H9 (cell line): ENCODE measurements at regions not wholly inside any gene's neighbourhood (a gene's known extent, or its start where the extent isn't known, plus 50 kb on each side); places are given as distances from the start of the nearest gene placed in this dataset.

Experiments used
- DNase-seq: peaks from one replicate; pipeline ENCODE4 v3.0.0-alpha.2; 2017
- H2AFZ ChIP-seq: one replicate; pipeline ENCODE4 v1.6.1; 2013; ENCODE audit warnings: mild to moderate bottlenecking, low read length, control low read depth, moderate library complexity
- H2AK5ac ChIP-seq: 2 replicates; pipeline ENCODE4 v1.6.1; 2013; ENCODE audit warnings: low read length, control low read depth, mixed read lengths; ENCODE audit not compliant: insufficient read length
- H2BK120ac ChIP-seq: one replicate; pipeline ENCODE4 v1.6.1; 2013; ENCODE audit warnings: low read depth, mild to moderate bottlenecking, low read length, control low read depth, inconsistent platforms; ENCODE audit not compliant: poor library complexity, severe bottlenecking
- H2BK12ac ChIP-seq: 2 replicates; pipeline ENCODE4 v1.6.1; 2013; ENCODE audit warnings: low read length, control low read depth, mixed read lengths, low read depth; ENCODE audit not compliant: insufficient read length
- H2BK15ac ChIP-seq: 2 replicates; pipeline ENCODE4 v1.6.1; 2013; ENCODE audit warnings: low read depth, low read length, control low read depth
- H2BK20ac ChIP-seq: one replicate; pipeline ENCODE4 v1.6.1; 2013; ENCODE audit warnings: low read depth, mild to moderate bottlenecking, low read length, control low read depth, inconsistent platforms; ENCODE audit not compliant: poor library complexity, severe bottlenecking
- H2BK5ac ChIP-seq: 2 replicates; pipeline ENCODE4 v1.6.1; 2013; ENCODE audit warnings: low read length, control low read depth, mixed read lengths; ENCODE audit not compliant: insufficient read length
- H3K14ac ChIP-seq: 2 replicates; pipeline ENCODE4 v1.6.1; 2013; ENCODE audit warnings: low read length, control low read depth; ENCODE audit not compliant: insufficient read depth
- H3K18ac ChIP-seq: 2 replicates; pipeline ENCODE4 v1.6.1; 2013; ENCODE audit warnings: low read depth, mild to moderate bottlenecking, mixed read lengths, low read length, control low read depth; ENCODE audit not compliant: insufficient read length
- H3K23ac ChIP-seq: 2 replicates; pipeline ENCODE4 v1.6.1; 2013; ENCODE audit warnings: low read length, control low read depth, mixed read lengths, low read depth; ENCODE audit not compliant: insufficient read length
- H3K23me2 ChIP-seq: 2 replicates; pipeline ENCODE4 v1.6.1; 2013; ENCODE audit warnings: low read depth, mild to moderate bottlenecking, mixed read lengths, low read length, control low read depth; ENCODE audit not compliant: insufficient read length, poor library complexity, severe bottlenecking
- H3K27ac ChIP-seq: 2 replicates; pipeline ENCODE4 v1.5.1; 2013; ENCODE audit warnings: low read length, control low read depth, mixed read lengths, low read depth; ENCODE audit not compliant: insufficient read length
- H3K27me3 ChIP-seq: 2 replicates; pipeline ENCODE4 v1.6.1; 2013; ENCODE audit warnings: low read length, control low read depth, inconsistent platforms; ENCODE audit not compliant: insufficient read depth
- H3K4ac ChIP-seq: 2 replicates; pipeline ENCODE4 v1.6.1; 2013; ENCODE audit warnings: low read depth, mild to moderate bottlenecking, control low read depth, inconsistent platforms, low read length, moderate library complexity
- H3K4me1 ChIP-seq: 2 replicates; pipeline ENCODE4 v1.6.1; 2013; ENCODE audit warnings: low read length, control low read depth, inconsistent platforms; ENCODE audit not compliant: insufficient read depth
- H3K4me2 ChIP-seq: 2 replicates; pipeline ENCODE4 v1.6.1; 2013; ENCODE audit warnings: low read length, control low read depth, mixed read lengths; ENCODE audit not compliant: insufficient read length, insufficient read depth
- H3K56ac ChIP-seq: 2 replicates; pipeline ENCODE4 v1.6.1; 2013; ENCODE audit warnings: low read depth, mild to moderate bottlenecking, mixed read lengths, low read length, control low read depth; ENCODE audit not compliant: insufficient read length
- H3K79me1 ChIP-seq: 2 replicates; pipeline ENCODE4 v1.6.1; 2013; ENCODE audit warnings: low read depth, mild to moderate bottlenecking, moderate library complexity, low read length, control low read depth, inconsistent platforms; ENCODE audit not compliant: insufficient read depth, poor library complexity, severe bottlenecking
- H3K79me2 ChIP-seq: 2 replicates; pipeline ENCODE4 v1.6.1; 2013; ENCODE audit warnings: low read length, control low read depth, inconsistent platforms; ENCODE audit not compliant: insufficient read depth
- H3K9ac ChIP-seq: 2 replicates; pipeline ENCODE4 v1.6.1; 2013; ENCODE audit warnings: low read length, control low read depth, mixed read lengths; ENCODE audit not compliant: insufficient read length; ENCODE audit errors: extremely low read depth
- H3K9me3 ChIP-seq: one replicate; pipeline ENCODE4 v1.6.1; 2013; ENCODE audit warnings: low read depth, low read length, inconsistent platforms; ENCODE audit not compliant: control insufficient read depth
- H3T11ph ChIP-seq: one replicate; pipeline ENCODE4 v1.6.1; 2013; ENCODE audit warnings: mild to moderate bottlenecking, low read length, control low read depth, inconsistent platforms
- H4K20me1 ChIP-seq: one replicate; pipeline ENCODE4 v1.6.1; 2013; ENCODE audit not compliant: control insufficient read depth, insufficient read length, insufficient read depth
- H4K5ac ChIP-seq: 2 replicates; pipeline ENCODE4 v1.6.1; 2013; ENCODE audit warnings: low read depth, mild to moderate bottlenecking, mixed read lengths, low read length, control low read depth; ENCODE audit not compliant: insufficient read length
- H4K8ac ChIP-seq: replicated peaks from 2 replicates; pipeline ENCODE4 v1.6.1; 2013; ENCODE audit warnings: low read length, control low read depth, mixed read lengths, low read depth; ENCODE audit not compliant: insufficient read length
- H4K91ac ChIP-seq: 2 replicates; pipeline ENCODE4 v1.6.1; 2013; ENCODE audit warnings: low read depth, mild to moderate bottlenecking, moderate library complexity, mixed read lengths, low read length, control low read depth; ENCODE audit not compliant: insufficient read length
- H3K27ac Mint-ChIP-seq, 3 experiments: 2 replicates in 2 of 3; 3 replicates in 1 of 3; pipeline ENCODE4 v1.8.0; 2020 to 2021; ENCODE audit warnings: mixed read lengths in 3 of 3, mild to moderate bottlenecking in 1 of 3, moderate library complexity in 1 of 3
- H3K27me3 Mint-ChIP-seq: 2 replicates; pipeline ENCODE4 v1.8.0; 2021; ENCODE audit warnings: low read depth, mild to moderate bottlenecking, moderate library complexity, mixed read lengths
- H3K36me3 Mint-ChIP-seq, 3 experiments: 2 replicates in 2 of 3; 3 replicates in 1 of 3; pipeline ENCODE4 v1.8.0; 2020 to 2021; ENCODE audit warnings: low read depth in 3 of 3, mixed read lengths in 3 of 3; ENCODE audit not compliant: insufficient read depth in 1 of 3
- H3K4me1 Mint-ChIP-seq, 2 experiments: 2 replicates each; pipeline ENCODE4 v1.8.0; 2020; ENCODE audit warnings: mixed read lengths in 2 of 2
- H3K4me3 Mint-ChIP-seq, 2 experiments: 2 replicates in 1 of 2; 3 replicates in 1 of 2; pipeline ENCODE4 v1.8.0; 2020 to 2021; ENCODE audit warnings: mild to moderate bottlenecking in 2 of 2, mixed read lengths in 2 of 2, moderate library complexity in 1 of 2
- H3K9me3 Mint-ChIP-seq, 2 experiments: 2 replicates in 1 of 2; 3 replicates in 1 of 2; pipeline ENCODE4 v1.8.0; 2020; ENCODE audit warnings: mild to moderate bottlenecking in 2 of 2, mixed read lengths in 2 of 2, moderate library complexity in 1 of 2
- TF ChIP-seq, protein P1 (sequence below): fragments of 200-600 bp; sonication (generic); conservative IDR thresholded peaks from 3 replicates; pipeline ENCODE4 v1.8.0; 2021; ENCODE audit warnings: antibody characterized with exemption, mild to moderate bottlenecking

DNA sequence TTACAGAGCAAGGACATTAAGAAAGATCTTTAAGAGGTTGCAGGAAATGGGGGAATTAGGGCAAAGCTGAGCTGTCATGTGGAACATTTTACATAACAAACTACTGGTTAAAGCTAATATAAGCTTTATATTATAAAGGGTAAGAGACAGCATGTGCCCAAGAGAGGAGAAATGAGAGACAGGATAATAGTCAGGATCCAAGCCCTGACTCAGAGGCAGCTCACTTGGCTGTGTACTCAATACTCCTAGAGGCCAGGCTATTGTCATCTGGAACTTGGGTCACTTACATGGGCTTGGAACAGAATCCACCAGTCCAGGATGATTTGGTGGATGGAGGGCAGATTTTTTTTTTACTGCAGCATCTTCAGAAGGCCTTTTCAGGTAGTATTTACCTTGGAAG is 418.6 kb upstream of the ZMIZ1 start:
- H2BK120ac ChIP-seq = no peak overlapping the region
- DNase-seq = no peak
- H4K8ac ChIP-seq = no peak overlapping the region
- H3K18ac ChIP-seq = no peak overlapping the region
- Mint-ChIP-seq H3K27me3 (peaks cover 23% of the 10 kb centered on the region), H3K36me3 (no peaks in the 10 kb centered on the region), H3K27ac (no peak overlapping the region), H3K4me1 (peaks cover 0 to 5% of the 10 kb centered on the region in 2 experiments; a peak in 1 of 4 replicates), H3K9me3 (no peaks in the 10 kb centered on the region; a peak in 1 of 5 replicates), H3K4me3 (no peak overlapping the region)
- H3K79me1 ChIP-seq = no peaks in the 10 kb centered on the region
- no peak overlapping the region for H2BK5ac ChIP-seq
- H3K23me2 ChIP-seq = no peaks in the 10 kb centered on the region
- TF ChIP-seq, protein P1, sequence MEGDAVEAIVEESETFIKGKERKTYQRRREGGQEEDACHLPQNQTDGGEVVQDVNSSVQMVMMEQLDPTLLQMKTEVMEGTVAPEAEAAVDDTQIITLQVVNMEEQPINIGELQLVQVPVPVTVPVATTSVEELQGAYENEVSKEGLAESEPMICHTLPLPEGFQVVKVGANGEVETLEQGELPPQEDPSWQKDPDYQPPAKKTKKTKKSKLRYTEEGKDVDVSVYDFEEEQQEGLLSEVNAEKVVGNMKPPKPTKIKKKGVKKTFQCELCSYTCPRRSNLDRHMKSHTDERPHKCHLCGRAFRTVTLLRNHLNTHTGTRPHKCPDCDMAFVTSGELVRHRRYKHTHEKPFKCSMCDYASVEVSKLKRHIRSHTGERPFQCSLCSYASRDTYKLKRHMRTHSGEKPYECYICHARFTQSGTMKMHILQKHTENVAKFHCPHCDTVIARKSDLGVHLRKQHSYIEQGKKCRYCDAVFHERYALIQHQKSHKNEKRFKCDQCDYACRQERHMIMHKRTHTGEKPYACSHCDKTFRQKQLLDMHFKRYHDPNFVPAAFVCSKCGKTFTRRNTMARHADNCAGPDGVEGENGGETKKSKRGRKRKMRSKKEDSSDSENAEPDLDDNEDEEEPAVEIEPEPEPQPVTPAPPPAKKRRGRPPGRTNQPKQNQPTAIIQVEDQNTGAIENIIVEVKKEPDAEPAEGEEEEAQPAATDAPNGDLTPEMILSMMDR = no peak
- H3K4me2 ChIP-seq = no peak overlapping the region
- no peaks in the 10 kb centered on the region for H3K79me2 ChIP-seq
- H2BK20ac ChIP-seq = no peak overlapping the region
- no peak overlapping the region for H2BK15ac ChIP-seq
- H3K56ac ChIP-seq = no peak overlapping the region
- H3K14ac ChIP-seq = no peak overlapping the region
- no peak overlapping the region for H2BK12ac ChIP-seq
- no peak overlapping the region for H2AK5ac ChIP-seq
- H3K9ac ChIP-seq = no peak overlapping the region
- H4K91ac ChIP-seq = no peak overlapping the region
- no peaks in the 10 kb centered on the region for H3K4me1 ChIP-seq
- H4K20me1 ChIP-seq = no peaks in the 10 kb centered on the region
- H3K27ac ChIP-seq = no peak overlapping the region
- H3K27me3 ChIP-seq = no peaks in the 10 kb centered on the region
- no peak overlapping the region for H4K5ac ChIP-seq
- no peaks in the 10 kb centered on the region for H3K9me3 ChIP-seq
- no peak overlapping the region for H3K23ac ChIP-seq
- no peak overlapping the region for H3T11ph ChIP-seq
- no peak overlapping the region for H3K4ac ChIP-seq
- no peak overlapping the region for H2AFZ ChIP-seq
